Psoas muscle (tissue), 7 donors: ENCODE measurements at regions not wholly inside any gene's neighbourhood (a gene's known extent, or its start where the extent isn't known, plus 50 kb on each side); places are given as distances from the start of the nearest gene placed in this dataset.
"Not testable (repeated sequence)": the region's sequence is repeated elsewhere in the genome, so short reads cannot be mapped to it uniquely, and the experiment has no call there.

Experiments
- ATAC-seq, 4 donors: fragments of 200-7000 bp; cut with Tn5 transposase; one replicate each; pipeline ENCODE4 v1.9.1; 2020; ENCODE audit warnings: moderate library complexity in 3 of 4, mild to moderate bottlenecking in 2 of 4
- DNase-seq, 2 donors: peaks; one replicate each; pipeline ENCODE4 v3.0.0-alpha.2; 2020
- H3K27ac ChIP-seq: fragments of 200-600 bp; one replicate; pipeline ENCODE4 v1.8.0; 2022
- H3K27me3 ChIP-seq, 3 donors: fragments of 200-600 bp in 1 of 3; one replicate each; pipeline versions ENCODE4 v1.6.1 to v1.8.0; 2013 to 2022; ENCODE audit warnings: low read length in 2 of 3, mild to moderate bottlenecking in 2 of 3, moderate library complexity in 1 of 3; ENCODE audit not compliant: insufficient read depth in 3 of 3
- H3K36me3 ChIP-seq, 2 donors: fragments of 200-600 bp in 1 of 2; one replicate each; pipeline versions ENCODE4 v1.6.1 to v1.8.0; 2013 to 2022; ENCODE audit warnings: low read depth in 1 of 2, mild to moderate bottlenecking in 1 of 2, moderate library complexity in 1 of 2; ENCODE audit not compliant: insufficient read depth in 1 of 2
- H3K4me1 ChIP-seq: fragments of 200-600 bp; one replicate; pipeline ENCODE4 v1.8.0; 2022
- H3K4me3 ChIP-seq: fragments of 200-600 bp; one replicate; pipeline ENCODE4 v1.8.0; 2022; ENCODE audit warnings: mild to moderate bottlenecking
- H3K9me3 ChIP-seq: fragments of 200-600 bp; one replicate; pipeline ENCODE4 v1.8.0; 2022
- WGBS, 3 donors: extraction: QIAGEN DNeasy Blood & Tissue Kit; methylation state at CpG; one replicate each; pipeline versions ENCODE4 v1.1.6 to v1.1.7; 2013; 5-methylcytosine and 5-hydroxymethylcytosine counted together
- intact Hi-C, 2 donors: fragments of 100-400 bp; cut with DNase I; formaldehyde crosslinking; loops; one replicate each; pipeline versions ENCODE4 v1.11.0 to v1.14.2; 2022
- TF ChIP-seq, protein P1 (sequence below): fragments of 200-600 bp; IDR thresholded peaks from one replicate; pipeline ENCODE4 v1.8.0; 2022; ENCODE audit warnings: antibody characterized with exemption
- donor health status: healthy with polysubstance abuse.
- donor health status: DM: no; HTN: no; CAD: no; lungs with moderate emphysema.
- donor health status: Bipolar disorder and iron deficiency.
- donor health status: healthy.
- donor health status: DM: yes; HTN: yes; CAD: no.
- donor health status: DM: no; HTN: no; CAD: no.
- donor health status: DM: yes; HTN: yes; CAD: no.

DNA sequence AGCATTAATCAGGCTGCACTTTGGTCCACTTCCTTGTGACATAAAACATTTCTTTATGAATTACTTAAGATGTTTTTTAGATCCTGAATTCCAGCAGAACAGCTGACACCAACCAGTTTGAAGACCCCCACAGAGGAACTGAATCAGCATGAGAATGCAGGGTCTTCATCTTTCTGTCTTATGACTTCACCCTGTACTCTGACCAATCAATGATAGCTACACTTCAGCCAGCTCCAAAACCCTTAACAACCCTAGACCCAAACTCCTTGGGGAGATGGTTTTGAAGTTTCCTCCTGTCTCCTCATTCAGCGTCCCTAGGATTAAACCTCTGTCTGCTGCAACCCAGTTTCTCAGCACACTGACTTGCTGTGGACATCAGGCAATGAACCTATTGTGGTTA is 175.0 kb downstream of the CTH start:
- Histone ChIP-seq H3K36me3 (no peaks in the 10 kb centered on the region), H3K4me3 (no peak overlapping the region), H3K27ac (no peak overlapping the region), H3K27me3 (no peaks in the 10 kb centered on the region), H3K4me1 (no peaks in the 10 kb centered on the region), H3K9me3 (no peaks in the 10 kb centered on the region)
- 44 to 46% (median 46%) methylated on average over 1 of the region's 1 CpG for WGBS, 3 donors
- intact Hi-C loops: no loop called here
- TF ChIP-seq, protein P1, sequence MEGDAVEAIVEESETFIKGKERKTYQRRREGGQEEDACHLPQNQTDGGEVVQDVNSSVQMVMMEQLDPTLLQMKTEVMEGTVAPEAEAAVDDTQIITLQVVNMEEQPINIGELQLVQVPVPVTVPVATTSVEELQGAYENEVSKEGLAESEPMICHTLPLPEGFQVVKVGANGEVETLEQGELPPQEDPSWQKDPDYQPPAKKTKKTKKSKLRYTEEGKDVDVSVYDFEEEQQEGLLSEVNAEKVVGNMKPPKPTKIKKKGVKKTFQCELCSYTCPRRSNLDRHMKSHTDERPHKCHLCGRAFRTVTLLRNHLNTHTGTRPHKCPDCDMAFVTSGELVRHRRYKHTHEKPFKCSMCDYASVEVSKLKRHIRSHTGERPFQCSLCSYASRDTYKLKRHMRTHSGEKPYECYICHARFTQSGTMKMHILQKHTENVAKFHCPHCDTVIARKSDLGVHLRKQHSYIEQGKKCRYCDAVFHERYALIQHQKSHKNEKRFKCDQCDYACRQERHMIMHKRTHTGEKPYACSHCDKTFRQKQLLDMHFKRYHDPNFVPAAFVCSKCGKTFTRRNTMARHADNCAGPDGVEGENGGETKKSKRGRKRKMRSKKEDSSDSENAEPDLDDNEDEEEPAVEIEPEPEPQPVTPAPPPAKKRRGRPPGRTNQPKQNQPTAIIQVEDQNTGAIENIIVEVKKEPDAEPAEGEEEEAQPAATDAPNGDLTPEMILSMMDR: no peak
- ATAC-seq (no peak), DNase-seq (no peak)

- Histone ChIP-seq H3K36me3 (no peaks in the 10 kb centered on the region), H3K9me3 (no peaks in the 10 kb centered on the region), H3K4me1 (no peaks in the 10 kb centered on the region), H3K27ac (no peak overlapping the region), H3K27me3 (no peaks in the 10 kb centered on the region), H3K4me3 (no peak overlapping the region)
- ATAC-seq (no peak), DNase-seq (no peak)
- 75 to 81% (median 78%) methylated on average over 3 of the region's 3 CpGs for WGBS, 3 donors
- intact Hi-C loops: no loop called here
- TF ChIP-seq, protein P1: no peak
These were observed 176.9 kb downstream of the CTH start for GRCh38 chr1:70587872-70588366.

GRCh38 chr1:70593551-70593950 is 182.5 kb downstream of the CTH start:
- H3K36me3 ChIP-seq, H3K27me3 ChIP-seq, H3K27ac ChIP-seq, H3K4me3 ChIP-seq, H3K9me3 ChIP-seq, DNase-seq, intact Hi-C loops, ATAC-seq, H3K4me1 ChIP-seq: not testable (repeated sequence)
- 50 to 68% (median 64%) methylated on average over 3 of the region's 3 CpGs for WGBS, 3 donors

GRCh38 chr1:70608815-70609214 is 197.7 kb downstream of the CTH start:
- H3K36me3 ChIP-seq: no peaks in the 10 kb centered on the region
- H3K27me3 ChIP-seq: no peaks in the 10 kb centered on the region
- no peak for DNase-seq
- no peak for ATAC-seq
- no peak overlapping the region for H3K4me3 ChIP-seq
- TF ChIP-seq, protein P1: no peak
- H3K9me3 ChIP-seq: no peaks in the 10 kb centered on the region
- WGBS, 3 donors: 81 to 90% (median 81%) methylated on average over 2 of the region's 2 CpGs
- H3K27ac ChIP-seq: no peak overlapping the region
- intact Hi-C loops: no loop called here
- no peaks in the 10 kb centered on the region for H3K4me1 ChIP-seq

GRCh38 chr1:70610164-70610563 is 199.1 kb downstream of the CTH start:
- H3K27ac ChIP-seq, H3K4me3 ChIP-seq, DNase-seq, intact Hi-C loops, H3K36me3 ChIP-seq, ATAC-seq, H3K9me3 ChIP-seq, H3K27me3 ChIP-seq, H3K4me1 ChIP-seq: not testable (repeated sequence)
- WGBS, 3 donors: 78 to 84% (median 78%) methylated on average over 3 of the region's 3 CpGs

GRCh38 chr1:70616946-70617345 is 205.9 kb downstream of the CTH start:
- no peak overlapping the region for H3K27ac ChIP-seq
- no peaks in the 10 kb centered on the region for H3K4me1 ChIP-seq
- H3K9me3 ChIP-seq: no peaks in the 10 kb centered on the region
- ATAC-seq (no peak), DNase-seq (no peak)
- TF ChIP-seq, protein P1: no peak
- WGBS, 3 donors: 57 to 61% (median 57%) methylated on average over 3 of the region's 3 CpGs
- no peak overlapping the region for H3K4me3 ChIP-seq
- intact Hi-C loops: no loop called here
- H3K27me3 ChIP-seq: no peaks in the 10 kb centered on the region
- H3K36me3 ChIP-seq: no peaks in the 10 kb centered on the region
